Astrocyte of the cerebellum (primary cell): ENCODE measurements at regions not wholly inside any gene's neighbourhood (a gene's known extent, or its start where the extent isn't known, plus 50 kb on each side); places are given as distances from the start of the nearest gene placed in this dataset.
"Not testable (repeated sequence)": the region's sequence is repeated elsewhere in the genome, so short reads cannot be mapped to it uniquely, and the experiment has no call there.

ENCODE experiments used
- DNase-seq: peaks from one replicate; pipeline ENCODE4 v3.0.0-alpha.2; 2011; ENCODE audit warnings: low read depth
- H3K4me3 ChIP-seq: 2 replicates; pipeline ENCODE4 v1.5.1; 2011; ENCODE audit warnings: mild to moderate bottlenecking, low read depth, low read length, moderate library complexity
- CTCF ChIP-seq: IDR thresholded peaks from 2 replicates; pipeline ENCODE4 v1.5.1; 2012; ENCODE audit warnings: low read length, low read depth, moderate library complexity, mild to moderate bottlenecking; ENCODE audit errors: missing control alignments
- in situ Hi-C: cut with HindIII; loops from 2 replicates; pipeline ENCODE4 v1.10.0; 2017; ENCODE audit warnings: low sequenced_read_pairs

GRCh38 chrX:115410731-115411428, 121.4 kb downstream of the LUZP4 start:
- no peak for DNase-seq
- in situ Hi-C loops, result no loop called here
- no peak for TF ChIP-seq CTCF
- no peak overlapping the region for H3K4me3 ChIP-seq

GRCh38 chrX:115413246-115413878, 123.8 kb downstream of the LUZP4 start:
- no peak for TF ChIP-seq CTCF

GRCh38 chrX:115419069-115419468, 129.6 kb downstream of the LUZP4 start:
- DNase-seq, result no peak
- in situ Hi-C loops, result no loop called here
- no peak for TF ChIP-seq CTCF
- H3K4me3 ChIP-seq, result no peak overlapping the region

More at GRCh38 chrX:115413246-115413878, 123.8 kb downstream of the LUZP4 start:
- H3K4me3 ChIP-seq, result no peak overlapping the region
- in situ Hi-C loops, result no loop called here
- DNase-seq, result no peak

GRCh38 chrX:115423086-115423485, 133.6 kb downstream of the LUZP4 start:
- H3K4me3 ChIP-seq, result no peak overlapping the region
- DNase-seq, result no peak
- in situ Hi-C loops, result no loop called here
- no peak for TF ChIP-seq CTCF

- H3K4me3 ChIP-seq, result no peak overlapping the region
- no peak for DNase-seq
- in situ Hi-C loops, result no loop called here
- TF ChIP-seq CTCF, result no peak
Measured at GRCh38 chrX:115425359-115425758, 135.6 kb upstream of the PLS3 start.

- in situ Hi-C loops, result no loop called here
- no peak for DNase-seq
- no peak for TF ChIP-seq CTCF
- no peak overlapping the region for H3K4me3 ChIP-seq
Measured at GRCh38 chrX:115427861-115428410, 133.0 kb upstream of the PLS3 start.

GRCh38 chrX:115434834-115435233, 126.1 kb upstream of the PLS3 start:
- DNase-seq, H3K4me3 ChIP-seq, in situ Hi-C loops: not testable (repeated sequence)
